SK-N-MC (cell line): ENCODE measurements at regions not wholly inside any gene's neighbourhood (a gene's known extent, or its start where the extent isn't known, plus 50 kb on each side); places are given as distances from the start of the nearest gene placed in this dataset.

Experiments
- EZH2 ChIP-seq: fragments of 200-600 bp; sonication (generic); IDR thresholded peaks from one replicate; pipeline ENCODE4 v1.6.1; 2017; ENCODE audit warnings: antibody characterized with exemption
- POLR2AphosphoS5 ChIP-seq: IDR thresholded peaks from 2 replicates; pipeline ENCODE4 v1.6.1; 2012; ENCODE audit warnings: mild to moderate bottlenecking, low read depth, low read length, borderline replicate concordance

DNA sequence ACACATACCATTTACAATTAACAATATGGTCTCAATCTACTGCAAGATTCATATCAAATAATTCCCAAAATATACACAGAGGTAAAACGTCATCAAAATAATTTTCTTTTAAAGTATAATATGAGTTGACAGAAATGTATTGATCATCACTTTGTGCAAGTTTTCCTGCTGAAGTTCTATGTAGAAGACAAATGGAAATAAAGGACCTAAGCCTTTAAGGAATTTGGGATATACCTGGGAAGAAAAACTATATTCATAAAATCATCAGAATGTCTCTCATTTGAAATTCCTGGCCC lies 61.1 kb upstream of the DAAM1 start:
- no peak for TF ChIP-seq EZH2
- no peak for TF ChIP-seq POLR2AphosphoS5
